Mononuclear cell (primary cell): ENCODE measurements at regions not wholly inside any gene's neighbourhood (a gene's known extent, or its start where the extent isn't known, plus 50 kb on each side); places are given as distances from the start of the nearest gene placed in this dataset.

Experiments
- H3K27me3 ChIP-seq: 2 replicates; pipeline ENCODE4 v1.6.0; 2011; ENCODE audit warnings: low read length, control low read depth; ENCODE audit not compliant: insufficient read depth
- H3K4me1 ChIP-seq: 2 replicates; pipeline ENCODE4 v1.5.1; 2011; ENCODE audit warnings: mild to moderate bottlenecking, low read length, control low read depth; ENCODE audit not compliant: insufficient read depth
- H3K4me3 ChIP-seq: 2 replicates; pipeline ENCODE4 v1.5.1; 2011; ENCODE audit warnings: mild to moderate bottlenecking, low read length, moderate library complexity
- H3K9me3 ChIP-seq: 2 replicates; pipeline ENCODE4 v1.5.1; 2011; ENCODE audit warnings: low read depth, mild to moderate bottlenecking, control low read depth, low read length

DNA sequence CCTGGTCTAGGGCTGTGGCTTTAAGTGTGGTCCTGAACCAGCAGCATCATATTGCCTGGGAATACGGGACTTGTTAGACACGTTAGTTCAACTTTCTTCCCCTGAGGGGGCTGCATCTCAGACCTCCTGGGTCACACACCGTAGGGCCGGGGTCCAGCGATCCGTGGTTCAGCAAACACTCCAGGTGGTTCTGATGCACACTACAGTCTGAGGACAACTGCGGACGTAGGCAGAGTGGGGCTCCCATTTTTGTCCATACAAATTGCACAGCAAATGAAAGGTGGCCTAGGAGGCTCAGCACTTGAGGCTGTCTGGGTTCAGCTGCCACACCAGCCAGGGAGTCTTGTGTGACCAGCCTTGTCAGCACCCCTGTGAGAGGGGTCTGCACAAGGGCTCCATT, 233.1 kb downstream of the QKI start:
- no peak overlapping the region for H3K4me3 ChIP-seq
- no peaks in the 10 kb centered on the region for H3K9me3 ChIP-seq
- no peaks in the 10 kb centered on the region for H3K4me1 ChIP-seq
- H3K27me3 ChIP-seq = no peaks in the 10 kb centered on the region

DNA sequence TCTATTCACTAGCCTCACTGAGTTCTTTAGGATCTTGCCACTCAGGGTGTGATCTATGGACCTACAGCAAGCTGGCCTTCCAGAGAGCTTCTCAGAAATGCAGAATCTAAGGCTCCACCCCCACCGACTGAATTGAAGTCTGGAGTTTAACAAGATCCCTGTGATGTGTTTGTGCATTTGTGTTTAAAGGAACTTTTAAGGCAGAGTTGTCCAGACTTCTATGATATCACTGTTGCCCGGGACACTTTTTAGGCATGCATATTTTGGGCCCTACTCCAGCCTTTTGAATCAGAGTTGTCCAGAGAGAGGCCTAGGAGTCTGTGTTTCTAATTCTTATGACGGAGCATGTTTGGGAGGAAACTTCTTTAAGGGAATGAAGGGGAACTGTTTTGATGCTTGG, 232.3 kb downstream of the QKI start:
- Histone ChIP-seq H3K4me3 (no peak overlapping the region), H3K9me3 (no peaks in the 10 kb centered on the region), H3K4me1 (no peaks in the 10 kb centered on the region), H3K27me3 (no peaks in the 10 kb centered on the region)

DNA sequence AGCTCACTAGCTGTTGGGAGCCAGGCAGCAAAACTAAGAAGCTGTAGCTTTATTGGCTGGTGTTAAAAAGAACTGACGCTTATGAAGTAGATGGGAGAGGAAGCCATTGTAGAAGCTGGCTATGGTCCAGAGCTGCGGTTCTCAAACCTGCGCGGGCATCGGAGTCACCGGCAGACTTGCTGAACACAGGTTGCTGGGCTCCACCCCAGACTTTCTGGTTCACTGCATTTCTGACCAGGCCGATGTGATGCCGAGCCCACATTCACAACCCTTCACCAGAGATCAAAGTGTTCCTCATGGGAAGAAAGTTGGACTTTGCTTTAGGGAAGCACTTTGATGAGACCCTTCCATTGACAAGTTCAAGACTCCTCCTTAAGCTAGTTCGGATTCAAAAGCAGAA, 231.6 kb downstream of the QKI start:
- Histone ChIP-seq H3K4me3 (no peak overlapping the region), H3K4me1 (no peaks in the 10 kb centered on the region), H3K27me3 (no peaks in the 10 kb centered on the region), H3K9me3 (no peaks in the 10 kb centered on the region)

GRCh38 chr6:163645560-163645959, 231.0 kb downstream of the QKI start:
- no peaks in the 10 kb centered on the region for H3K27me3 ChIP-seq
- H3K9me3 ChIP-seq = no peaks in the 10 kb centered on the region
- H3K4me1 ChIP-seq = no peaks in the 10 kb centered on the region
- H3K4me3 ChIP-seq = no peak overlapping the region

- Histone ChIP-seq H3K27me3 (no peaks in the 10 kb centered on the region), H3K4me3 (no peak overlapping the region), H3K9me3 (no peaks in the 10 kb centered on the region), H3K4me1 (no peaks in the 10 kb centered on the region)
Measured at GRCh38 chr6:163643866-163644265, 229.3 kb downstream of the QKI start.

DNA sequence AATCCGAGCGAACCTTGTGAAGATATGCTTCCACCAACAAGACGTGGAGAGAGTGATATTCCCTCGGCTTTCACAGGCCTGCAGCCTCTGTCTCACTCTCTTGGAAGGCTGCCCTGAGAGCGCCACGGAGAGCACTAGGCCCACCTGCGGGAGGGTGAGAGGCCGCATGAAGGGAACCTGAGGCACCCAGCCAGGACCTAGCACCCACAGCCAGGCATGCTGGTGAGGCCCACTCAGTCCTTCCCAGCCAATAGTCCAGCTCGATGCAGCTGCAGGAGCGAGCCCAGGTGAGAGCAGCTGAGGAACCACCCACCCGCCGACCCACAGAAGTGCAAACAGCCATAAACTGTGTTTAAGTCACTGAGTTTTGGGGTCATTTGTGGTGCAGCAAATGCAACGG, 227.2 kb downstream of the QKI start:
- no peaks in the 10 kb centered on the region for H3K4me1 ChIP-seq
- no peaks in the 10 kb centered on the region for H3K9me3 ChIP-seq
- H3K4me3 ChIP-seq = no peak overlapping the region
- no peaks in the 10 kb centered on the region for H3K27me3 ChIP-seq

- H3K4me3 ChIP-seq = no peak overlapping the region
- no peaks in the 10 kb centered on the region for H3K9me3 ChIP-seq
- no peaks in the 10 kb centered on the region for H3K27me3 ChIP-seq
- H3K4me1 ChIP-seq = no peaks in the 10 kb centered on the region
Measured at GRCh38 chr6:163640641-163641040, 226.1 kb downstream of the QKI start.

- no peak overlapping the region for H3K4me3 ChIP-seq
- no peaks in the 10 kb centered on the region for H3K4me1 ChIP-seq
- H3K27me3 ChIP-seq = no peaks in the 10 kb centered on the region
- H3K9me3 ChIP-seq = no peaks in the 10 kb centered on the region
Measured at GRCh38 chr6:163637524-163637923, 223.0 kb downstream of the QKI start.

DNA sequence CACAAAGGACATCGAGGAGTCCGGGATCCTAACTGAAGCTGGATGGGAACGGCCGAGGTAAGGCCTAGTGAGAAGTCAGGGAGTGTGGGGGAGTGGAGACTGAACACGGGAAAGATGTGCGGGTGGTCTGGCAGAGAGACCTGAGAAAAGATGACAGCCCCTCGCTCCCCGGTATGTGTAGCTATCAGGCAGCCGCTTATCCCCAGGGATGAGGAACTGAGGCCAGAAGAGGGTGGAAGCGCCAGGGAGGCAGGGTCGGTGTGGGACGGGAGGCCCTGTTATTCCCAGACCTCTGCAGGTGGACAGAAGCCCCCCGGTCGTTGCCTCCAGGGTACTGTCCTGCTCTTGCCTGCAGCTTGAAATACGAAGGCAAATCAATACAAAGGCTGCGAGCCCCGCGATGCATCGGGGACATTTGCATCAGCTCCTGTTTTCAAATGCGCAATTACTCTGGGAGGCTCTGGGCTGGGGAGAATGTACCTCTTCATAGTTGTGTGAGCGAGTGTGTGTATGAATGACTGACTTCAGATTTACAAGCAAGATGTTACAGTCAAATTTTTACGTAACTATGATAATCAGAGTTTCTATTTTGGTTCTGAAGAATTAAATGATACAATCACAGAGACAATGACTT, 221.3 kb downstream of the QKI start:
- Histone ChIP-seq H3K9me3 (no peaks in the 10 kb centered on the region), H3K4me1 (no peaks in the 10 kb centered on the region), H3K4me3 (no peak overlapping the region), H3K27me3 (peaks cover 8% of the 10 kb centered on the region)

DNA sequence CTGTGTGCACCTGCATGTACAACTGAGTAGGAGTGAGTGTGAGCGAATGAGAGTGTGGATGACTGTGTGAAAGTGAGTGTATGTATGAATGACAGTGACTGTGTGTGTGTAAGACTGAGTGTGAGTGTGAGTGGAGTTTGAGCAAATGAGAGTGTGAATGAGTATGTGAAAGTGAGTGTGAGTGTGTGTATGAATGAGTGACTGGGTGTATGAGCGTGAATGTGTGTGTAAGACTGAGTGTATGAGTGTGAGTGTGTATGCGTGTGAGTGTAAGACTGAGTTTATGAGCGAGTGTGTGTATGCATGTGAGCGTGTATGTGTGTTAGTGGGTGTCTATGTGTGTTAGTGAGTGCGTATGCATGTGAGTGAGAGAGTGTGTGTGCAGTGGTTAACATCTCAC, 220.8 kb downstream of the QKI start:
- no peak overlapping the region for H3K4me3 ChIP-seq
- no peaks in the 10 kb centered on the region for H3K4me1 ChIP-seq
- no peaks in the 10 kb centered on the region for H3K9me3 ChIP-seq
- H3K27me3 ChIP-seq = peaks cover 13% of the 10 kb centered on the region

GRCh38 chr6:163634211-163635171, 220.0 kb downstream of the QKI start:
- H3K4me3 ChIP-seq = no peak overlapping the region
- no peaks in the 10 kb centered on the region for H3K4me1 ChIP-seq
- H3K9me3 ChIP-seq = no peaks in the 10 kb centered on the region
- H3K27me3 ChIP-seq = peaks cover 17% of the 10 kb centered on the region

DNA sequence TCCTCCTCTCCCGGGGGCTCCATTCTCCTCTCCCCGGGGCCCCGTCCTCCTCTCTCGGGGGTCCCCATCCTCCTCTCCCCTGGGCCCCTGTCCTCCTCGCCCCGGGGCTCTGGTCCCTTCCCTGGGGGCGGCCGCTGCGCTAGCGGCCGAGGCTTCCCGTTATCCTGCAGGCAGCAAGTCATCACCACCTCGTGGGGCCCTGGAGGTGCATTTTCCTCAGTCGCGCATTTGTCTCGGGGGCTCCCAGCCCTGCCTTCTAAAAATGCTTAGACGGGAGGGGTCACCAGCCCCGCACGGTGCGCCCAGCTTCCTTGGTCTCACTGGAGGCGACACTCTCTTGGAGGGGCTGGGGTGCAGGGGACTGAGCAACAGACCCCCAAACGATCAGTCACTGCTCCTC, 216.5 kb downstream of the QKI start:
- Histone ChIP-seq H3K27me3 (peaks cover 17% of the 10 kb centered on the region), H3K4me1 (no peaks in the 10 kb centered on the region), H3K9me3 (no peaks in the 10 kb centered on the region), H3K4me3 (no peak overlapping the region)

DNA sequence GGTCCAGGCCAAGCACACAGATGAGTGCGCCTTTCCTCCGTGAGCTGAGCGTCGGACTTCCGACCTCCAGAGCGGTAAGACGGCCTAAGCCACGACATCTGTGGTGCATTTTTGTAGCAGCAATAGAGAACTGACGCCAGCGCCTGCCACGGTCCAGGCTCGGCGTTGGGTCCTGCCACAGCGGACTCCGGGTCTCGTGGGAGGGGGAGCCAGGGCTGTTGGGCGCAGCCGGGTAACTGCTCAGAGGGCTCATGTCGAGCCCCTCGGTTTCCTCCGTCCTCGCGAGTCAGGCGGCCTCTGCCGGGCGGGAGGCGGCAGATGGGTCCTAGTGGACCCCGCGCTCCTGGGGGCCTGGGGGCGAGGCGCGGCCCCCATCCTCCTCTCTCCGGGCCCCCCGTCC, 216.1 kb downstream of the QKI start:
- H3K27me3 ChIP-seq = peaks cover 17% of the 10 kb centered on the region
- H3K4me1 ChIP-seq = no peaks in the 10 kb centered on the region
- no peaks in the 10 kb centered on the region for H3K9me3 ChIP-seq
- no peak overlapping the region for H3K4me3 ChIP-seq

- Histone ChIP-seq H3K27me3 (peaks cover 17% of the 10 kb centered on the region), H3K4me1 (no peaks in the 10 kb centered on the region), H3K4me3 (no peak overlapping the region), H3K9me3 (no peaks in the 10 kb centered on the region)
Measured at GRCh38 chr6:163630096-163630495, 215.6 kb downstream of the QKI start.
